NCI-H748 (cell line): ENCODE measurements at regions not wholly inside any gene's neighbourhood (a gene's known extent, or its start where the extent isn't known, plus 50 kb on each side); places are given as distances from the start of the nearest gene placed in this dataset.

Experiments used
- DNase-seq: peaks from one replicate; lab custom pipeline; 2025; ENCODE audit not compliant: unreplicated experiment; lab: John Stamatoyannopoulos, UW

DNA sequence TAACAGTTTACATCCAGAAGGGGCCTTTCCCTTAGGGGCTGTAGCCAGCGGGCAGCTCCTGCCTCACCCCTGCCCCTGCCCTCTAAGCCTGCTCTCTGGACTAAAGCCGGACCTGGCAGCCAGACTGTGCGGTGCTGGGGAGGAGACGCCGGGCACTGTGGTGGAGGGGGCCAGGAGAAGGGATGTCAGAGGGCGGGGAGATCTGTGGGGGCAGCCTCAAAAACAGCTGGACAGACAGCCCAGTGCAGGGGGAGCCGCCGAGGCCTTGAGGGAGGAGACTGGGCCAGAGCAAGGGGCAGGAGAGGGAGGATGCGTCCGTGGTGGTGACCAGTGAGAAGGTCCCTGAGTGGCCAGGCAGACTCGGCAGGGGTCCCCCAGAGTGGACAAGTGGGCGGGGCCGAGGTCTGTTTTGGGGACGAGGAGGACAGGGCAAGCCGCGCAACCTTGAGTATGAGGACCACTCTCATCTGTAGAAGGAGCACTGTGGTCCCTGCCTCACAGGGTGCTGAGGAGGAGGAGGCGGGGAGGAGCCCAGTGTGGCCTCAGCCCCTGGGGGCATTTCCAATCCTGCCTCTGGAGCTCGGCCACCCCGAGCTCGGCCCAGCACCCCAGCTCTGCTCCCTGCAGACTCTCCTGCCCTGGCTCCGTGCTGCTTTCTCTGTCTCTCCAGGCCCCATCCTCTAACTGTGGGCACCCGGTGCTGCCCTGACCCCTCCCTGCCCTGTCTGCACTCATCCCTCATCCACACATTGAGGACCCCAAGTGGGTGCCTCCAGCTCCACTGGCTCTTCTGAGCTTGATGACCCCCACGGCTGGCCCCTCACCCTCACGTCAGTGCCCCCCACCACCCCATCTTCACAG lies 59.2 kb upstream of the NKX1-1 start:
- DNase-seq: no peak

- DNase-seq: no peak
Observed at GRCh38 chr4:1464581-1465171, 58.4 kb upstream of the NKX1-1 start.

DNA sequence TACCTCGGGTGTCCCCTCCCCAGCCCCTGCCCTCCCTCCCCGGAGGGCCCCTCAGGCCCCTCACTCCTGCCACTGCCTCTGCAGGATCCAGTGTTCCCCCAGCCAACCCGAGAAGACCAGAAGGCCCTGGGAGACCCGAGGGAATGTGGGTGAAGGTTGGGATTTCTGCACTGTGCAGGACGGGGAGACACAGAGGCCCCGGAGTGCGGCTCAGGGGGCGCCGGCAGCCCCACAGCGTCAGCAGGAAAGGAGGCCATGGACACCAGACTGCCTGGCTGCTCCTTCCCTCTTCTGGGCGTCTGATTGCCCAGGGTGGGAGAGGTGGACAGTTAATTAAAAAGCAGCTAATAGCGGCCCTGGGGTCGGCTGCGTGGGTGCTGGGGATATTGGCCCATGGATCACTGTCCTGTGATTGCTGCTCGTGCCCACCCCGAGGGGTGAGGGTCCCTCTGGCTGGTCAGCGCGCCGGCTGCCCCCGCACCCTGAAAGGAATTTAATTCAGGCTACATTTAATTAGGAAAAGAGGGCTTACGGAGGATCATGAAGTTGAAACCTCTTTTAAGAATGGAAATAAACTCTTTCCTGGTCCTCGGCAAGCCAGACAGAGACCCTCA lies 57.8 kb upstream of the NKX1-1 start:
- no peak for DNase-seq

DNA sequence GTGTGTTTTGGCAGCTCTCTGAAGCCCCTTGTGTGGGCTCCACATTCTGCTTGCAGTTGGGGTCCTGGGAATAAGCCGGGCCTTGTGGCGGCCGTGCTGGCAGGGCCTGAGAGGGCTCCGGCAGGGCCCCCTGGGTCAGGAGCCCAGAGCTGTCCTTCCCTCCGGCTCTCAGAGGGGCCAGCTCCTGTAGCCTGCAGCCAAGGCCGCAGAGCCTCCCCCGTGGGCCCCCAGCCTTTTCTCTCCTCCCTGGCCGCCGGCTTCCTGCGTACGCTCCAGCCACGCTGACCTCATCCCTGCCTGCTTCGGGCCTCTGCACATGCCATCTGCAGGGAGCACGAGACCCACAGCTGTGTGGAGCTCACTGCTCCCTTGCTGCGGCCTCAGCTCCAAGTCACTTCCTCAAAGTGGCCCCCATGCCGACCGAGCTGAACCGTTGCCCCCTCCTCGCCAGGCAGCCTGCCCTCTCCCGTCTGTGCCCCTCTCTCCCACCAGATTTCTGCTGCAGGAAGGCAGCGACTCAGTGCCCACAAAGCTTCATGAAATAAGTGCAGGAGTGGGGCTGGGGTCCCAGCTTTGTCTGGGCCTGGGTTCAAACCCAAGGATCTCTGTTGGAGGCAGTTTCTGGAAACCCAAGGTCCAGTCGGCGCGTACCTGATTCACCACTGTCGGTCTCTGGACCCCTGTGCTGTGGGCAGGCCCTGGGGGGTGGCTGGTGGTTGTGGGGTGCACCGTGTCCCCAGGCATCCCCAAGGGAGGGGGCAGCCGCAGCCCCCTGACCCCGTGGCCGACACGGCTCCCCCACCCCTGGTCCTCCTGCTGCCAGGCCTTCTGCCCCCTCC lies 57.1 kb upstream of the NKX1-1 start:
- no peak for DNase-seq

GRCh38 chr4:1462768-1463075 lies 56.5 kb upstream of the NKX1-1 start:
- DNase-seq: no peak

- no peak for DNase-seq
Observed at GRCh38 chr4:1462009-1462767, 55.9 kb upstream of the NKX1-1 start.

GRCh38 chr4:1460967-1461868 lies 55.0 kb upstream of the NKX1-1 start:
- no peak for DNase-seq

GRCh38 chr4:1459722-1460511 lies 53.7 kb upstream of the NKX1-1 start:
- no peak for DNase-seq

GRCh38 chr4:1459081-1459721 lies 53.0 kb upstream of the NKX1-1 start:
- no peak for DNase-seq

- no peak for DNase-seq
Observed at GRCh38 chr4:1458581-1458980, 52.3 kb upstream of the NKX1-1 start.
